GM12864 (cell line): ENCODE measurements at regions not wholly inside any gene's neighbourhood (a gene's known extent, or its start where the extent isn't known, plus 50 kb on each side); places are given as distances from the start of the nearest gene placed in this dataset.

Experiments
- DNase-seq: peaks from one replicate; pipeline ENCODE4 v3.0.0-alpha.2; 2011; ENCODE audit warnings: low read depth
- H3K4me3 ChIP-seq: 2 replicates; pipeline ENCODE4 v1.5.1; 2011; ENCODE audit warnings: mild to moderate bottlenecking, low read depth, low read length, control low read depth
- CTCF ChIP-seq: IDR thresholded peaks from 2 replicates; pipeline ENCODE4 v1.5.1; 2011; ENCODE audit warnings: low read depth, mild to moderate bottlenecking, moderate library complexity, low read length, control low read depth, inconsistent platforms; ENCODE audit errors: missing control alignments

GRCh38 chr16:17635183-17635582 lies 164.4 kb upstream of the XYLT1 start:
- no peak for DNase-seq
- no peak overlapping the region for H3K4me3 ChIP-seq

GRCh38 chr16:17633181-17633951 lies 162.6 kb upstream of the XYLT1 start:
- no peak overlapping the region for H3K4me3 ChIP-seq
- no peak for TF ChIP-seq CTCF
- no peak for DNase-seq

More at GRCh38 chr16:17635183-17635582, 164.4 kb upstream of the XYLT1 start:
- no peak for TF ChIP-seq CTCF

- DNase-seq: no peak
- no peak for TF ChIP-seq CTCF
These were observed 161.9 kb upstream of the XYLT1 start for GRCh38 chr16:17632667-17633066.

GRCh38 chr16:17629936-17630335 lies 159.2 kb upstream of the XYLT1 start:
- no peak for DNase-seq
- H3K4me3 ChIP-seq: no peak overlapping the region
- no peak for TF ChIP-seq CTCF

More at GRCh38 chr16:17632667-17633066, 161.9 kb upstream of the XYLT1 start:
- no peak overlapping the region for H3K4me3 ChIP-seq

- no peak for TF ChIP-seq CTCF
These were observed 158.2 kb upstream of the XYLT1 start for GRCh38 chr16:17628983-17629382.

GRCh38 chr16:17622366-17622765 lies 151.6 kb upstream of the XYLT1 start:
- TF ChIP-seq CTCF: no peak
- DNase-seq: no peak
- H3K4me3 ChIP-seq: no peak overlapping the region

More at GRCh38 chr16:17628983-17629382, 158.2 kb upstream of the XYLT1 start:
- H3K4me3 ChIP-seq: no peak overlapping the region
- DNase-seq: no peak

- DNase-seq: no peak
- no peak overlapping the region for H3K4me3 ChIP-seq
- TF ChIP-seq CTCF: no peak
These were observed 148.5 kb upstream of the XYLT1 start for GRCh38 chr16:17619261-17619660.
